ENCODE measurements at regions not wholly inside any gene's neighbourhood (a gene's known extent, or its start where the extent isn't known, plus 50 kb on each side); places are given as distances from the start of the nearest gene placed in this dataset.

GRCh38 chr7:112843151-112843550 lies 53.0 kb upstream of the TMEM168 start:
- no peak overlapping the region for H3K4me3 Mint-ChIP-seq
- H3K36me3 Mint-ChIP-seq (ENCODE audit: low read depth): peaks cover 5% of the 10 kb centered on the region
- intact Hi-C loops (cut with micrococcal nuclease): no loop called here
- no peak for TF ChIP-seq CTCF (IDR thresholded peaks at IDR 0.05)
- peaks cover 14% of the 10 kb centered on the region for H3K4me1 Mint-ChIP-seq (ENCODE audit: low read depth)
- H3K27me3 Mint-ChIP-seq: no peaks in the 10 kb centered on the region
- DNase-seq (no peak), ATAC-seq (no peak)
- H3K27ac Mint-ChIP-seq: no peak overlapping the region
- ChIA-PET CTCF (no interaction called here), POLR2A (no interaction called here)
- peaks cover 3% of the 10 kb centered on the region for H3K9me3 Mint-ChIP-seq
